ENCODE measurements at regions not wholly inside any gene's neighbourhood (a gene's known extent, or its start where the extent isn't known, plus 50 kb on each side); places are given as distances from the start of the nearest gene placed in this dataset.
"Not testable (repeated sequence)": the region's sequence is repeated elsewhere in the genome, so short reads cannot be mapped to it uniquely, and the experiment has no call there.

- H3K9ac ChIP-seq (ENCODE audit: insufficient read length), result no peak overlapping the region
- no peaks in the 10 kb centered on the region for H3K9me3 ChIP-seq (ENCODE audit: low read depth, low read length)
- no peak for DNase-seq (ENCODE audit: low read depth, low spot score)
- no peak overlapping the region for H3K4me3 ChIP-seq
- TF ChIP-seq POLR2AphosphoS5 (IDR thresholded peaks at IDR 0.05; ENCODE audit: borderline replicate concordance, low read depth, low read length) (no peak), FOXP2 (optimal IDR thresholded peaks at IDR 0.05; ENCODE audit: control extremely low read depth, extremely low read length, insufficient read depth) (no peak), EZH2 (IDR thresholded peaks at IDR 0.05) (no peak)
- H3K36me3 ChIP-seq (ENCODE audit: insufficient read depth, low read length), result no peaks in the 10 kb centered on the region
- H3K27ac ChIP-seq, result no peak overlapping the region
Measured at GRCh38 chr13:70788074-70788473, 679.8 kb upstream of the KLHL1 start.

- no peak overlapping the region for H3K27ac ChIP-seq
- H3K36me3 ChIP-seq (ENCODE audit: insufficient read depth, low read length), result no peaks in the 10 kb centered on the region
- no peak for DNase-seq (ENCODE audit: low read depth, low spot score)
- no peak for TF ChIP-seq POLR2AphosphoS5 (IDR thresholded peaks at IDR 0.05; ENCODE audit: borderline replicate concordance, low read depth, low read length)
- no peak for TF ChIP-seq EZH2 (IDR thresholded peaks at IDR 0.05)
- TF ChIP-seq FOXP2 (optimal IDR thresholded peaks at IDR 0.05; ENCODE audit: control extremely low read depth, extremely low read length, insufficient read depth), result no peak
- no peaks in the 10 kb centered on the region for H3K9me3 ChIP-seq (ENCODE audit: low read depth, low read length)
- no peak overlapping the region for H3K4me3 ChIP-seq
- no peak overlapping the region for H3K9ac ChIP-seq (ENCODE audit: insufficient read length)
Measured at GRCh38 chr13:70784207-70784989, 676.1 kb upstream of the KLHL1 start.

GRCh38 chr13:70769817-70770216 is 661.6 kb upstream of the KLHL1 start:
- Histone ChIP-seq H3K9me3 (ENCODE audit: low read depth, low read length) (no peaks in the 10 kb centered on the region), H3K9ac (ENCODE audit: insufficient read length) (no peak overlapping the region), H3K27ac (no peak overlapping the region), H3K4me3 (no peak overlapping the region), H3K36me3 (ENCODE audit: insufficient read depth, low read length) (no peaks in the 10 kb centered on the region)
- no peak for TF ChIP-seq EZH2 (IDR thresholded peaks at IDR 0.05)
- no peak for DNase-seq (ENCODE audit: low read depth, low spot score)

- no peak overlapping the region for H3K4me3 ChIP-seq
- H3K9me3 ChIP-seq (ENCODE audit: low read depth, low read length), result no peaks in the 10 kb centered on the region
- DNase-seq (ENCODE audit: low read depth, low spot score), result no peak
- no peaks in the 10 kb centered on the region for H3K36me3 ChIP-seq (ENCODE audit: insufficient read depth, low read length)
- H3K9ac ChIP-seq (ENCODE audit: insufficient read length), result no peak overlapping the region
- no peak overlapping the region for H3K27ac ChIP-seq
- no peak for TF ChIP-seq EZH2 (IDR thresholded peaks at IDR 0.05)
- no peak for TF ChIP-seq POLR2AphosphoS5 (IDR thresholded peaks at IDR 0.05; ENCODE audit: borderline replicate concordance, low read depth, low read length)
- TF ChIP-seq FOXP2 (optimal IDR thresholded peaks at IDR 0.05; ENCODE audit: control extremely low read depth, extremely low read length, insufficient read depth), result no peak
Measured at GRCh38 chr13:70758932-70759331, 650.7 kb upstream of the KLHL1 start.

- H3K36me3 ChIP-seq (ENCODE audit: insufficient read depth, low read length), result no peaks in the 10 kb centered on the region
- H3K27ac ChIP-seq, result no peak overlapping the region
- no peak overlapping the region for H3K4me3 ChIP-seq
- no peaks in the 10 kb centered on the region for H3K9me3 ChIP-seq (ENCODE audit: low read depth, low read length)
- DNase-seq (ENCODE audit: low read depth, low spot score), result no peak
- TF ChIP-seq FOXP2 (optimal IDR thresholded peaks at IDR 0.05; ENCODE audit: control extremely low read depth, extremely low read length, insufficient read depth) (no peak), EZH2 (IDR thresholded peaks at IDR 0.05) (no peak), POLR2AphosphoS5 (IDR thresholded peaks at IDR 0.05; ENCODE audit: borderline replicate concordance, low read depth, low read length) (no peak)
- H3K9ac ChIP-seq (ENCODE audit: insufficient read length), result no peak overlapping the region
Measured at GRCh38 chr13:70756088-70756487, 647.8 kb upstream of the KLHL1 start.

- Histone ChIP-seq H3K36me3 (ENCODE audit: insufficient read depth, low read length) (no peaks in the 10 kb centered on the region), H3K9ac (ENCODE audit: insufficient read length) (no peak overlapping the region), H3K4me3 (no peak overlapping the region), H3K9me3 (ENCODE audit: low read depth, low read length) (no peaks in the 10 kb centered on the region), H3K27ac (no peak overlapping the region)
- no peak for DNase-seq (ENCODE audit: low read depth, low spot score)
- no peak for TF ChIP-seq EZH2 (IDR thresholded peaks at IDR 0.05)
- no peak for TF ChIP-seq POLR2AphosphoS5 (IDR thresholded peaks at IDR 0.05; ENCODE audit: borderline replicate concordance, low read depth, low read length)
- no peak for TF ChIP-seq FOXP2 (optimal IDR thresholded peaks at IDR 0.05; ENCODE audit: control extremely low read depth, extremely low read length, insufficient read depth)
Measured at GRCh38 chr13:70755456-70755855, 647.2 kb upstream of the KLHL1 start.

GRCh38 chr13:70747262-70747661 is 639.0 kb upstream of the KLHL1 start:
- Histone ChIP-seq H3K27ac (no peak overlapping the region), H3K9ac (ENCODE audit: insufficient read length) (no peak overlapping the region), H3K4me3 (no peak overlapping the region), H3K36me3 (ENCODE audit: insufficient read depth, low read length) (no peaks in the 10 kb centered on the region), H3K9me3 (ENCODE audit: low read depth, low read length) (no peaks in the 10 kb centered on the region)
- TF ChIP-seq EZH2 (IDR thresholded peaks at IDR 0.05), result no peak
- TF ChIP-seq FOXP2 (optimal IDR thresholded peaks at IDR 0.05; ENCODE audit: control extremely low read depth, extremely low read length, insufficient read depth), result no peak
- TF ChIP-seq POLR2AphosphoS5 (IDR thresholded peaks at IDR 0.05; ENCODE audit: borderline replicate concordance, low read depth, low read length), result no peak
- DNase-seq (ENCODE audit: low read depth, low spot score), result no peak

GRCh38 chr13:70746469-70746868 is 638.2 kb upstream of the KLHL1 start:
- not testable (repeated sequence) for H3K36me3 ChIP-seq (ENCODE audit: insufficient read depth, low read length); H3K27ac ChIP-seq; DNase-seq (ENCODE audit: low read depth, low spot score); H3K9me3 ChIP-seq (ENCODE audit: low read depth, low read length); H3K4me3 ChIP-seq; H3K9ac ChIP-seq (ENCODE audit: insufficient read length)

GRCh38 chr13:70736622-70737317 is 628.5 kb upstream of the KLHL1 start:
- Histone ChIP-seq H3K27ac (no peak overlapping the region), H3K9ac (ENCODE audit: insufficient read length) (no peak overlapping the region), H3K36me3 (ENCODE audit: insufficient read depth, low read length) (no peaks in the 10 kb centered on the region), H3K4me3 (no peak overlapping the region), H3K9me3 (ENCODE audit: low read depth, low read length) (no peaks in the 10 kb centered on the region)
- TF ChIP-seq POLR2AphosphoS5 (IDR thresholded peaks at IDR 0.05; ENCODE audit: borderline replicate concordance, low read depth, low read length), result no peak
- TF ChIP-seq FOXP2 (optimal IDR thresholded peaks at IDR 0.05; ENCODE audit: control extremely low read depth, extremely low read length, insufficient read depth), result no peak
- no peak for TF ChIP-seq EZH2 (IDR thresholded peaks at IDR 0.05)
- DNase-seq (ENCODE audit: low read depth, low spot score), result no peak

Data from SK-N-MC (cell line).